H1 (cell line): ENCODE measurements at regions not wholly inside any gene's neighbourhood (a gene's known extent, or its start where the extent isn't known, plus 50 kb on each side); places are given as distances from the start of the nearest gene placed in this dataset.
A peak's percentile ranks its signal among the peaks of the same experiment; 100 is the strongest.

Experiments
- CTCF ChIA-PET: fragments of 300-600 bp; sonication (Branson Sonifier 250); formaldehyde crosslinking; loops from one replicate; lab custom pipeline; 2021; ENCODE audit not compliant: partially characterized antibody; lab: Charles Lee
- POLR2A ChIA-PET: fragments of 300-600 bp; sonication (Branson Sonifier 250); formaldehyde crosslinking; loops from one replicate; lab custom pipeline; 2021; ENCODE audit warnings: inconsistent platforms; ENCODE audit not compliant: partially characterized antibody; lab: Charles Lee
- DNase-seq, 2 experiments: peaks; one replicate each; pipeline versions ENCODE4 v3.0.0 to v3.0.0-alpha.2; 2010 to 2022; ENCODE audit warnings: low spot score in 2 of 2, low read depth in 1 of 2, mixed read lengths in 1 of 2
- FAIRE-seq: peaks from 2 replicates; lab custom pipeline; 2011; peaks lifted over from hg19 to GRCh38; lab: Jason Lieb, UNC
- H2AFZ ChIP-seq: 2 replicates; pipeline ENCODE4 v1.8.1; 2012; ENCODE audit warnings: low read length, inconsistent platforms
- H2AK5ac ChIP-seq: 2 replicates; pipeline ENCODE4 v1.6.1; 2013; ENCODE audit warnings: low read depth, low read length
- H2BK120ac ChIP-seq: replicated peaks from 2 replicates; pipeline ENCODE3; 2013; ENCODE audit warnings: low read depth, low read length, inconsistent platforms
- H2BK12ac ChIP-seq: 2 replicates; pipeline ENCODE4 v1.6.1; 2013; ENCODE audit warnings: low read depth, low read length
- H2BK15ac ChIP-seq: 2 replicates; pipeline ENCODE4 v1.6.1; 2013; ENCODE audit warnings: low read length
- H2BK20ac ChIP-seq: 2 replicates; pipeline ENCODE4 v1.6.1; 2013; ENCODE audit warnings: low read length
- H2BK5ac ChIP-seq: 2 replicates; pipeline ENCODE4 v1.6.1; 2013; ENCODE audit warnings: low read depth, low read length
- H3K14ac ChIP-seq: 2 replicates; pipeline ENCODE4 v1.6.1; 2013; ENCODE audit warnings: inconsistent platforms; ENCODE audit not compliant: insufficient read length
- H3K18ac ChIP-seq: 2 replicates; pipeline ENCODE4 v1.6.1; 2013; ENCODE audit warnings: low read length; ENCODE audit errors: extremely low read depth
- H3K23ac ChIP-seq: 2 replicates; pipeline ENCODE4 v1.6.1; 2013; ENCODE audit warnings: inconsistent platforms; ENCODE audit not compliant: insufficient read length
- H3K23me2 ChIP-seq: 2 replicates; pipeline ENCODE4 v1.6.1; 2013; ENCODE audit warnings: low read depth, low read length
- H3K27ac ChIP-seq: 2 replicates; pipeline ENCODE4 v1.6.1; 2011; ENCODE audit warnings: low read depth, low read length, inconsistent platforms
- H3K27me3 ChIP-seq, 4 experiments: replicated peaks in 1 of 4; 1 replicate in 1 of 4; 2 replicates in 3 of 4; pipeline versions ENCODE4 v1.6.1 to v1.8.1; 2011 to 2013; ENCODE audit warnings: low read length in 3 of 4, mild to moderate bottlenecking in 3 of 4, inconsistent platforms in 2 of 4, mixed read lengths in 2 of 4, moderate library complexity in 1 of 4; ENCODE audit not compliant: control insufficient read depth in 3 of 4, insufficient read depth in 3 of 4; ENCODE audit errors: extremely low read depth in 1 of 4
- H3K36me3 ChIP-seq, 4 experiments: 2 replicates each; pipeline versions ENCODE4 v1.6.1 to v1.8.1; 2011 to 2013; ENCODE audit warnings: mild to moderate bottlenecking in 4 of 4, low read length in 3 of 4, moderate library complexity in 2 of 4, control low read depth in 1 of 4, inconsistent platforms in 1 of 4; ENCODE audit not compliant: insufficient read depth in 4 of 4, control insufficient read depth in 2 of 4
- H3K4ac ChIP-seq: replicated peaks from 2 replicates; pipeline ENCODE3; 2013; ENCODE audit warnings: low read length, low read depth, mixed read lengths, inconsistent platforms; ENCODE audit not compliant: insufficient read length
- H3K4me1 ChIP-seq, 4 experiments: replicated peaks in 1 of 4; 1 replicate in 1 of 4; 2 replicates in 3 of 4; pipeline versions ENCODE4 v1.6.1 to v1.8.1; 2011 to 2013; ENCODE audit warnings: low read length in 3 of 4, inconsistent platforms in 2 of 4, mixed read lengths in 1 of 4; ENCODE audit not compliant: insufficient read depth in 4 of 4, control insufficient read depth in 3 of 4
- H3K4me2 ChIP-seq, 2 experiments: 2 replicates each; pipeline versions ENCODE4 v1.6.1 to v1.8.1; 2011 to 2013; ENCODE audit warnings: low read depth in 2 of 2, low read length in 2 of 2, control low read depth in 1 of 2, inconsistent platforms in 1 of 2, mild to moderate bottlenecking in 1 of 2; ENCODE audit not compliant: insufficient read depth in 1 of 2
- H3K4me3 ChIP-seq, 4 experiments: fragments of 200-600, 300-600 bp in 1 of 4; sonication (generic), shearing (Covaris generic), sonication (Bioruptor Twin) in 1 of 4; 2 replicates each; pipeline versions ENCODE4 v1.5.1 to v1.8.1; 2011 to 2016; ENCODE audit warnings: low read length in 4 of 4, low read depth in 3 of 4, control low read depth in 2 of 4, inconsistent platforms in 2 of 4, mild to moderate bottlenecking in 2 of 4, mixed read lengths in 1 of 4, moderate library complexity in 1 of 4; ENCODE audit not compliant: insufficient read depth in 2 of 4; ENCODE audit errors: extremely low read depth in 1 of 4
- H3K56ac ChIP-seq: replicated peaks from 2 replicates; pipeline ENCODE3; 2013; ENCODE audit warnings: low read depth, mild to moderate bottlenecking, mixed read lengths, low read length, inconsistent platforms; ENCODE audit not compliant: insufficient read length
- H3K79me1 ChIP-seq: 2 replicates; pipeline ENCODE4 v1.6.1; 2013; ENCODE audit warnings: low read depth, low read length, control low read depth
- H3K79me2 ChIP-seq, 2 experiments: 2 replicates each; pipeline versions ENCODE4 v1.6.1 to v1.8.1; 2012 to 2013; ENCODE audit warnings: low read length in 2 of 2, mild to moderate bottlenecking in 2 of 2, inconsistent platforms in 1 of 2; ENCODE audit not compliant: insufficient read depth in 2 of 2, control insufficient read depth in 1 of 2
- H3K9ac ChIP-seq, 4 experiments: replicated peaks in 1 of 4; 1 replicate in 1 of 4; 2 replicates in 3 of 4; pipeline versions ENCODE4 v1.6.1 to v1.8.1; 2011 to 2013; ENCODE audit warnings: low read depth in 3 of 4, low read length in 3 of 4, control low read depth in 2 of 4, mild to moderate bottlenecking in 2 of 4, moderate library complexity in 2 of 4, inconsistent platforms in 1 of 4; ENCODE audit errors: extremely low read depth in 1 of 4
- H3K9me3 ChIP-seq, 2 experiments: 2 replicates each; pipeline versions ENCODE4 v1.6.1 to v1.8.1; 2012 to 2013; ENCODE audit warnings: mild to moderate bottlenecking in 2 of 2, moderate library complexity in 2 of 2, control low read depth in 1 of 2, inconsistent platforms in 1 of 2, low read depth in 1 of 2, low read length in 1 of 2, mixed read lengths in 1 of 2; ENCODE audit not compliant: insufficient read depth in 2 of 2
- H4K20me1 ChIP-seq, 2 experiments: replicated peaks in 1 of 2; 2 replicates each; pipeline versions ENCODE3 to v1.8.1; 2011 to 2013; ENCODE audit warnings: inconsistent platforms in 2 of 2, low read length in 2 of 2, mild to moderate bottlenecking in 1 of 2; ENCODE audit not compliant: insufficient read depth in 2 of 2, control insufficient read depth in 1 of 2
- H4K5ac ChIP-seq: 2 replicates; pipeline ENCODE4 v1.6.1; 2013; ENCODE audit warnings: low read length, low read depth, mixed read lengths, inconsistent platforms; ENCODE audit not compliant: insufficient read length
- H4K8ac ChIP-seq: 2 replicates; pipeline ENCODE4 v1.8.0; 2013; ENCODE audit warnings: mild to moderate bottlenecking, moderate library complexity, low read length, inconsistent platforms; ENCODE audit not compliant: insufficient read depth; ENCODE audit errors: extremely low read depth
- H4K91ac ChIP-seq: replicated peaks from 2 replicates; pipeline ENCODE3; 2013; ENCODE audit warnings: low read length, mixed read lengths, inconsistent platforms; ENCODE audit not compliant: insufficient read length
- ASH2L ChIP-seq: fragments of 200-600, 300-600 bp; sonication (generic); IDR thresholded peaks from one replicate; pipeline ENCODE4 v1.7.1; 2017; ENCODE audit warnings: low read length
- CBX5 ChIP-seq: fragments of 300-800, 300-1000 bp; sonication (generic); IDR thresholded peaks from 2 replicates; pipeline ENCODE4 v1.7.1; 2016; ENCODE audit warnings: antibody characterized with exemption, low read length, low read depth
- EZH2 ChIP-seq: fragments of 200-600 bp; sonication (generic); IDR thresholded peaks from 2 replicates; pipeline ENCODE4 v1.7.1; 2012; ENCODE audit warnings: low read depth, mild to moderate bottlenecking, moderate library complexity, low read length, inconsistent platforms; ENCODE audit not compliant: severe bottlenecking
- MAFK ChIP-seq: IDR thresholded peaks from 2 replicates; pipeline ENCODE4 v1.6.1; 2012; ENCODE audit warnings: low read depth, mild to moderate bottlenecking, improper control_type of control experiment, low read length
- NANOG ChIP-seq: IDR thresholded peaks from 2 replicates; pipeline ENCODE4 v1.6.1; 2011; ENCODE audit warnings: low read length, low read depth, mild to moderate bottlenecking, inconsistent platforms; ENCODE audit not compliant: insufficient read depth, poor library complexity, severe bottlenecking
- PHF8 ChIP-seq: fragments of 200-600 bp; sonication (generic); conservative IDR thresholded peaks from 2 replicates; pipeline ENCODE4 v1.7.1; 2012; ENCODE audit warnings: low read depth, mild to moderate bottlenecking, inconsistent platforms, low read length, moderate library complexity
- RFX5 ChIP-seq: IDR thresholded peaks from 2 replicates; pipeline ENCODE4 v1.6.1; 2011; ENCODE audit warnings: low read depth, low read length, improper control_type of control experiment, borderline replicate concordance
- RNF2 ChIP-seq: fragments of 200-900, 300-1000 bp; sonication (generic); IDR thresholded peaks from 2 replicates; pipeline ENCODE4 v1.7.1; 2016; ENCODE audit warnings: borderline replicate concordance, low read depth, mild to moderate bottlenecking, antibody characterized with exemption, low read length; ENCODE audit not compliant: poor library complexity, severe bottlenecking; ENCODE audit errors: missing control alignments
- SIX5 ChIP-seq: IDR thresholded peaks from 2 replicates; pipeline ENCODE4 v1.6.1; 2011; ENCODE audit warnings: mild to moderate bottlenecking, low read depth, low read length
- SP1 ChIP-seq: IDR thresholded peaks from 2 replicates; pipeline ENCODE4 v1.6.1; 2011; ENCODE audit warnings: low read depth, low read length
- SP2 ChIP-seq: IDR thresholded peaks from 2 replicates; pipeline ENCODE4 v1.6.1; 2012; ENCODE audit warnings: mild to moderate bottlenecking, low read length, inconsistent platforms
- SP4 ChIP-seq: IDR thresholded peaks from 2 replicates; pipeline ENCODE4 v1.6.1; 2012; ENCODE audit warnings: low read length, inconsistent platforms
- TEAD4 ChIP-seq: IDR thresholded peaks from 2 replicates; pipeline ENCODE4 v1.6.1; 2012; ENCODE audit warnings: low read depth, low read length, inconsistent platforms, mixed read lengths
- WGBS, 2 experiments: shearing (Covaris generic) in 1 of 2; methylation state at CpG; one replicate each; pipeline versions ENCODE4 v1.1.6 to v1.1.7; 2013 to 2015; ENCODE audit warnings: low lambda C conversion rate in 2 of 2, mixed read lengths in 2 of 2, inconsistent platforms in 1 of 2, low coverage in 1 of 2, missing lambda C conversion rate in 1 of 2; ENCODE audit not compliant: insufficient replicate concordance in 2 of 2, insufficient coverage in 1 of 2, insufficient read length in 1 of 2; ENCODE audit errors: extremely low coverage in 1 of 2, missing lambda C conversion rate in 1 of 2; 5-methylcytosine and 5-hydroxymethylcytosine counted together

GRCh38 chr13:50280441-50280937 lies 265.2 kb downstream of the KCNRG start:
- H3K27ac ChIP-seq: no peak overlapping the region
- H3K4me3 ChIP-seq: no peak overlapping the region
- no peaks in the 10 kb centered on the region for H3K23me2 ChIP-seq
- no peak for FAIRE-seq
- H3K36me3 ChIP-seq: no peaks in the 10 kb centered on the region
- H3K27me3 ChIP-seq: no peaks in the 10 kb centered on the region
- no peak overlapping the region for H3K4ac ChIP-seq
- H4K5ac ChIP-seq: no peak overlapping the region
- H4K8ac ChIP-seq: no peak overlapping the region
- H3K56ac ChIP-seq: no peak overlapping the region
- peak overlapping the region; percentile 10 for H2BK120ac ChIP-seq
- DNase-seq: no peak
- no peak overlapping the region for H3K18ac ChIP-seq
- H4K91ac ChIP-seq: no peak overlapping the region
- TF ChIP-seq SP2 (no peak), SP1 (no peak), MAFK (no peak), RFX5 (no peak), CBX5 (no peak), SIX5 (no peak), ASH2L (no peak), PHF8 (no peak), EZH2 (no peak), NANOG (no peak), RNF2 (no peak), TEAD4 (no peak), SP4 (no peak)
- TF ChIP-seq, all 59 proteins: peak for 0
- H3K9me3 ChIP-seq: no peaks in the 10 kb centered on the region; a peak in 1 of 4 replicates
- CTCF ChIA-PET: interaction anchor here (0.8 to 1.2 kb wide), 3 partner anchors 14 to 283 kb away, joined by 3 to 4 read pairs (median 3); partner anchors contain the start of gene TRIM13
- H3K14ac ChIP-seq: no peak overlapping the region
- H2AK5ac ChIP-seq: no peak overlapping the region
- 91% methylated on average over 4 of the region's 4 CpGs; no CpG with 5 or more reads in 1 of the 2 experiments for WGBS, 2 experiments
- H3K9ac ChIP-seq: no peak overlapping the region
- POLR2A ChIA-PET: no interaction called here
- H3K4me1 ChIP-seq: peaks cover 0 to 21% (median 13%) of the 10 kb centered on the region in 4 experiments; a peak in 4 of 7 replicates
- H2BK12ac ChIP-seq: no peak overlapping the region
- no peak overlapping the region for H2BK15ac ChIP-seq
- H2BK5ac ChIP-seq: no peak overlapping the region
- H2AFZ ChIP-seq: no peak overlapping the region
- no peaks in the 10 kb centered on the region; the same call in 1 of the 2 replicates for H3K79me1 ChIP-seq
- H3K4me2 ChIP-seq: no peak overlapping the region
- no peaks in the 10 kb centered on the region for H4K20me1 ChIP-seq
- no peak overlapping the region for H3K23ac ChIP-seq
- H2BK20ac ChIP-seq: no peak overlapping the region
- H3K79me2 ChIP-seq: no peaks in the 10 kb centered on the region
